ENCODE measurements at regions not wholly inside any gene's neighbourhood (a gene's known extent, or its start where the extent isn't known, plus 50 kb on each side); places are given as distances from the start of the nearest gene placed in this dataset.

DNA sequence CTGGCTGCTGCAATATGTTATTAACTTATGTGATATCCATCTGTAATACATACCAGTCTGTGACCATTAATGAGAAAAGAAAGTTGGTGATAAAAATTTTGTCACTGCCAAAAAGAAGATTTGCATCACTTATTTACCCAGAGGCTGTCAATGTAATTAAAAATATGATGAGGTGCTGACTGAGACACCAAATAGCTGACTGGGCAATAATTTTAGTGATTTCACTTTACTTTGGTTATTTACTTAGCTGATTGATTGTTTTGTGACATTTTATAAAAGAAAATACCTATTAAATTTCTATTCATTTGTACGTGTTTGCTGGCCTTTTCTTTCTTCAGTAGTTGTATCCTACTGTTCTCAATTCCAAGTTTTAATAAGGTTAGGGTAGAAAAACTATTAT is 139.2 kb downstream of the HLX start:
- no peaks in the 10 kb centered on the region for H3K4me1 ChIP-seq
- no peak for DNase-seq
- H3K27me3 ChIP-seq, result no peaks in the 10 kb centered on the region
- H3K36me3 ChIP-seq, result no peaks in the 10 kb centered on the region
- H3K9ac ChIP-seq (ENCODE audit: low read depth in 2 of 2, low read length in 2 of 2), result no peak overlapping the region
- H3K4me3 ChIP-seq, result no peak overlapping the region
- intact Hi-C loops (cut with DNase I), result no loop called here
- H3K27ac ChIP-seq, result no peak overlapping the region
- H3K9me3 ChIP-seq, result no peaks in the 10 kb centered on the region
- TF ChIP-seq, protein P1, sequence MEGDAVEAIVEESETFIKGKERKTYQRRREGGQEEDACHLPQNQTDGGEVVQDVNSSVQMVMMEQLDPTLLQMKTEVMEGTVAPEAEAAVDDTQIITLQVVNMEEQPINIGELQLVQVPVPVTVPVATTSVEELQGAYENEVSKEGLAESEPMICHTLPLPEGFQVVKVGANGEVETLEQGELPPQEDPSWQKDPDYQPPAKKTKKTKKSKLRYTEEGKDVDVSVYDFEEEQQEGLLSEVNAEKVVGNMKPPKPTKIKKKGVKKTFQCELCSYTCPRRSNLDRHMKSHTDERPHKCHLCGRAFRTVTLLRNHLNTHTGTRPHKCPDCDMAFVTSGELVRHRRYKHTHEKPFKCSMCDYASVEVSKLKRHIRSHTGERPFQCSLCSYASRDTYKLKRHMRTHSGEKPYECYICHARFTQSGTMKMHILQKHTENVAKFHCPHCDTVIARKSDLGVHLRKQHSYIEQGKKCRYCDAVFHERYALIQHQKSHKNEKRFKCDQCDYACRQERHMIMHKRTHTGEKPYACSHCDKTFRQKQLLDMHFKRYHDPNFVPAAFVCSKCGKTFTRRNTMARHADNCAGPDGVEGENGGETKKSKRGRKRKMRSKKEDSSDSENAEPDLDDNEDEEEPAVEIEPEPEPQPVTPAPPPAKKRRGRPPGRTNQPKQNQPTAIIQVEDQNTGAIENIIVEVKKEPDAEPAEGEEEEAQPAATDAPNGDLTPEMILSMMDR (IDR thresholded peaks at IDR 0.05), result no peak

DNA sequence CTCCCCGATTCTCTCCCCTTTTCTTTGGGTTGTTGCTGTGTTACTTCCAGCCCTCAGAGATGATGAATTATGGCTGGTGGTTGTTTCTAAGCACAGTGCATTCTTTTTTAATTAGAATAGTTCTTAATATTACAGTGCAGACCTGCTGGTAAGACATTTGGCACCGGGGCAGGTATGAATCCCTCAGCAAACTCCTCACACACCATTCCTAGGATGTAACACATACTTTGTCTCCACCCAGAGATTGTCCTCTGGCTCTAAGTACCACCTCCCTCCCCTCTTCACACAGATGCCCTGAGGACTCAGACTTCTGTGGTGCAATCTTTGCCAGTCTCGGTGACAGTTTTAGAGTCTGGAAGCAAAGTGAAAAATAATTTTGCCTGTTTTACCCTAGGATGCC is 143.1 kb downstream of the HLX start:
- H3K4me3 ChIP-seq, result no peak overlapping the region
- no peaks in the 10 kb centered on the region for H3K9me3 ChIP-seq
- no peak for DNase-seq
- H3K36me3 ChIP-seq, result no peaks in the 10 kb centered on the region
- no peaks in the 10 kb centered on the region for H3K4me1 ChIP-seq
- H3K27me3 ChIP-seq, result no peaks in the 10 kb centered on the region
- TF ChIP-seq, protein P1 (IDR thresholded peaks at IDR 0.05), result no peak
- intact Hi-C loops (cut with DNase I), result no loop called here
- no peak overlapping the region for H3K27ac ChIP-seq
- H3K9ac ChIP-seq (ENCODE audit: low read depth in 2 of 2, low read length in 2 of 2), result no peak overlapping the region

DNA sequence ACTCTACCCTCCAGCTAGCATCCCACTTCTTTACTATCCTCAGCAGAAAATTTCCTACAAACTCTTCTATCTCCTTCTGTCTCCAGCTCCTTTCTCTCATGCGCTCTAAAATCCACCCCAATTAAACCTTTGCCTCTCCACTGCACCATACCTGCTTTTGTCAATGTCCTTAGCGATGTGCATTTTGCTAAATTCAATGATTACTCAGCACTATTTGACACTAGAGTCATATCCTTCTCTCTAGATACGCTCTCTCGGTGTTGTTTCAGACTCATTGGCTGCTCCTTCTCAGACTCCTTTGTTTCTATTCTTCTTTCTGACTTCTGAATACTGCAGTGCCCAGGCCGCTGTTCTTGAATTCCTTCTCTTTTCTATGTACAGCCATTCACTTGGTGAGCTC is 144.2 kb downstream of the HLX start:
- TF ChIP-seq, protein P1 (IDR thresholded peaks at IDR 0.05), result no peak
- no peaks in the 10 kb centered on the region for H3K36me3 ChIP-seq

DNA sequence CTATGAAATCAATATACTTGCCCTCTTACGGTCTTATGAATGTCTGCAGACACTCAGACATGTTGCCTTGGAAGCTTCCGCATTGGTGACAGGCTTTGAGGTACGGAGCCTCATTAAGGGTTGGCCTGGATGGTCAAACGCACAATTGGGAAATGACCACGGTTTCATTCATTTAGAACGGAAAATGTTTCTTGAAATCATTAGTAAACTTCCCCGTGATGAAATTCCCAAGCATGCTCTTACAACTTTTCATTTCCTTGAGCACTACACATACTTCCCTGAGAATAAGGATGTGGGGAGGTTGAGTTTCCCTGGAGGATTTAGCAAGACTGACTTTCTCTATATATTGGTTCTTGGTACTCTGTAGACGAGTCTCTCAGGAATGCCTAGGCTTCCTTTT is 146.3 kb downstream of the HLX start:
- DNase-seq, result no peak
- TF ChIP-seq, protein P1 (IDR thresholded peaks at IDR 0.05), result no peak
- Histone ChIP-seq H3K4me1 (no peaks in the 10 kb centered on the region), H3K9ac (ENCODE audit: low read depth in 2 of 2, low read length in 2 of 2) (no peak overlapping the region), H3K27me3 (no peaks in the 10 kb centered on the region), H3K36me3 (no peaks in the 10 kb centered on the region), H3K4me3 (no peak overlapping the region), H3K9me3 (no peaks in the 10 kb centered on the region), H3K27ac (no peak overlapping the region)
- intact Hi-C loops (cut with DNase I), result no loop called here

More for the DNA sequence above, 144.2 kb downstream of the HLX start:
- no peak overlapping the region for H3K9ac ChIP-seq (ENCODE audit: low read depth in 2 of 2, low read length in 2 of 2)
- no peak for DNase-seq
- H3K9me3 ChIP-seq, result no peaks in the 10 kb centered on the region
- no peak overlapping the region for H3K27ac ChIP-seq
- intact Hi-C loops (cut with DNase I), result no loop called here
- no peaks in the 10 kb centered on the region for H3K4me1 ChIP-seq
- no peaks in the 10 kb centered on the region for H3K27me3 ChIP-seq
- H3K4me3 ChIP-seq, result no peak overlapping the region

GRCh38 chr1:221025956-221026355 is 146.7 kb downstream of the HLX start:
- no peaks in the 10 kb centered on the region for H3K9me3 ChIP-seq
- TF ChIP-seq, protein P1 (IDR thresholded peaks at IDR 0.05), result no peak
- no peak for DNase-seq
- no peaks in the 10 kb centered on the region for H3K36me3 ChIP-seq
- H3K4me1 ChIP-seq, result no peaks in the 10 kb centered on the region
- no peak overlapping the region for H3K4me3 ChIP-seq
- intact Hi-C loops (cut with DNase I), result no loop called here
- no peak overlapping the region for H3K9ac ChIP-seq (ENCODE audit: low read depth in 2 of 2, low read length in 2 of 2)
- no peaks in the 10 kb centered on the region for H3K27me3 ChIP-seq
- H3K27ac ChIP-seq, result no peak overlapping the region
